ENCODE measurements at regions not wholly inside any gene's neighbourhood (a gene's known extent, or its start where the extent isn't known, plus 50 kb on each side); places are given as distances from the start of the nearest gene placed in this dataset.

DNA sequence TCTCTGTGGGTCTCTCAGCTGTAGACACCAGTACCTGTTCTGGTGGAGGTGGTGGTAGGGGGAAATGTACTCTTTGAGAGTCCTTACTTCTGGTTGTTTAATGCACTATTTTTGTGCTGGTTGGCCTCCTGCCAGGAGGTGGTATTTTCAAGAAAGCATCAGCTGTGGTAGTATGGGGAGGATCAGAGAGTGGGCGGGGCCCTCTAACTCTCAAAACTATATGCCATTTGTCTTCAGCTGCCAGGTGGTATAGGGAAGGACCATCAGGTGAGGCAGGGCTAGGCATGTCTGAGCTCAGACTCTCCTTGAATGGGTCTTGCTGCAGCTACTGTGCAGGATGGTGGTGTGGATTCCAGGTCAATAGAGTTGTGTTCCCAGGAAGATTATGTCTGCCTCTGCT lies 1100.8 kb downstream of the CNTNAP5 start:
- H3K9me3 ChIP-seq (ENCODE audit: control insufficient read depth, low read length) = no peaks in the 10 kb centered on the region
- no peak overlapping the region for H3K4me3 ChIP-seq (ENCODE audit: low read length)
- no peaks in the 10 kb centered on the region for H3K27me3 ChIP-seq (ENCODE audit: control insufficient read depth, insufficient read depth, low read length, poor library complexity, severe bottlenecking)
- H3K9me3 Mint-ChIP-seq = peaks cover 9% of the 10 kb centered on the region
- no peak overlapping the region for H3K27ac Mint-ChIP-seq
- H3K27me3 Mint-ChIP-seq (ENCODE audit: insufficient read depth) = no peaks in the 10 kb centered on the region
- no peak overlapping the region for H3K9ac ChIP-seq (ENCODE audit: extremely low read depth, low read length, poor library complexity, severe bottlenecking)
- WGBS, 2 experiments (ENCODE audit: insufficient coverage in 1 of 2, insufficient read length in 1 of 2) = 76 to 100% methylated on average over 1 of the region's 1 CpG
- no peaks in the 10 kb centered on the region for H3K36me3 ChIP-seq (ENCODE audit: control insufficient read depth, insufficient read depth, low read length)
- no peaks in the 10 kb centered on the region for H3K4me1 Mint-ChIP-seq
- no peak overlapping the region for H3K4me3 Mint-ChIP-seq
- TF ChIP-seq, protein P1, sequence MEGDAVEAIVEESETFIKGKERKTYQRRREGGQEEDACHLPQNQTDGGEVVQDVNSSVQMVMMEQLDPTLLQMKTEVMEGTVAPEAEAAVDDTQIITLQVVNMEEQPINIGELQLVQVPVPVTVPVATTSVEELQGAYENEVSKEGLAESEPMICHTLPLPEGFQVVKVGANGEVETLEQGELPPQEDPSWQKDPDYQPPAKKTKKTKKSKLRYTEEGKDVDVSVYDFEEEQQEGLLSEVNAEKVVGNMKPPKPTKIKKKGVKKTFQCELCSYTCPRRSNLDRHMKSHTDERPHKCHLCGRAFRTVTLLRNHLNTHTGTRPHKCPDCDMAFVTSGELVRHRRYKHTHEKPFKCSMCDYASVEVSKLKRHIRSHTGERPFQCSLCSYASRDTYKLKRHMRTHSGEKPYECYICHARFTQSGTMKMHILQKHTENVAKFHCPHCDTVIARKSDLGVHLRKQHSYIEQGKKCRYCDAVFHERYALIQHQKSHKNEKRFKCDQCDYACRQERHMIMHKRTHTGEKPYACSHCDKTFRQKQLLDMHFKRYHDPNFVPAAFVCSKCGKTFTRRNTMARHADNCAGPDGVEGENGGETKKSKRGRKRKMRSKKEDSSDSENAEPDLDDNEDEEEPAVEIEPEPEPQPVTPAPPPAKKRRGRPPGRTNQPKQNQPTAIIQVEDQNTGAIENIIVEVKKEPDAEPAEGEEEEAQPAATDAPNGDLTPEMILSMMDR (conservative IDR thresholded peaks at IDR 0.05) = no peak
- no peaks in the 10 kb centered on the region for H3K4me1 ChIP-seq (ENCODE audit: control insufficient read depth, insufficient read depth, low read length)
- no peak for DNase-seq
- no peaks in the 10 kb centered on the region for H3K36me3 Mint-ChIP-seq (ENCODE audit: low read depth)
- no peak overlapping the region for H3K27ac ChIP-seq (ENCODE audit: low read depth, low read length)

DNA sequence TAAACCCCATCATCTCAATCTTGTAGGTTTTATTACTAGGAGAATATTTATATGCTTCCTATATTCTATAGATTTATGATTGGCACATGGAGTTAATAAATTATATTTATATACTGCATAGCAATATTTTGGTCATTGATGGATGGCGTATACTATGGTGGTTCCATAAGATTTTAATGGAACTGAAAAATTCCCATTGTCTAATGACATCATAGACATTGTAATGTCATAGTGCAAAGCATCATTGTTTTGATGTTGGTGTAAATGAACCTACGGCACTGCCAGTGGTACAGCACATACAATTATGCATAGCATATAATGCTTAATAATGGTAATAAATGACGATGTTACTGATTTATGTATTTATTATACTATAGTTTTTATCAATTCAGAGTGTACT lies 1135.9 kb downstream of the CNTNAP5 start:
- H3K9ac ChIP-seq (ENCODE audit: extremely low read depth, low read length, poor library complexity, severe bottlenecking) = no peak overlapping the region
- Mint-ChIP-seq H3K4me3 (no peak overlapping the region), H3K36me3 (ENCODE audit: low read depth) (no peaks in the 10 kb centered on the region), H3K27ac (no peak overlapping the region), H3K9me3 (no peaks in the 10 kb centered on the region), H3K27me3 (ENCODE audit: insufficient read depth) (no peaks in the 10 kb centered on the region), H3K4me1 (no peaks in the 10 kb centered on the region)
- H3K4me3 ChIP-seq (ENCODE audit: low read length) = no peak overlapping the region
- H3K27me3 ChIP-seq (ENCODE audit: control insufficient read depth, insufficient read depth, low read length, poor library complexity, severe bottlenecking) = no peaks in the 10 kb centered on the region
- DNase-seq = no peak
- H3K36me3 ChIP-seq (ENCODE audit: control insufficient read depth, insufficient read depth, low read length) = no peaks in the 10 kb centered on the region
- H3K27ac ChIP-seq (ENCODE audit: low read depth, low read length) = no peak overlapping the region
- no peaks in the 10 kb centered on the region for H3K9me3 ChIP-seq (ENCODE audit: control insufficient read depth, low read length)
- no peaks in the 10 kb centered on the region for H3K4me1 ChIP-seq (ENCODE audit: control insufficient read depth, insufficient read depth, low read length)
- 85% methylated on average over 1 of the region's 3 CpGs; no CpG with 5 or more reads in 1 of the 2 experiments for WGBS, 2 experiments (ENCODE audit: insufficient coverage in 1 of 2, insufficient read length in 1 of 2)
- TF ChIP-seq, protein P1 (conservative IDR thresholded peaks at IDR 0.05) = no peak

DNA sequence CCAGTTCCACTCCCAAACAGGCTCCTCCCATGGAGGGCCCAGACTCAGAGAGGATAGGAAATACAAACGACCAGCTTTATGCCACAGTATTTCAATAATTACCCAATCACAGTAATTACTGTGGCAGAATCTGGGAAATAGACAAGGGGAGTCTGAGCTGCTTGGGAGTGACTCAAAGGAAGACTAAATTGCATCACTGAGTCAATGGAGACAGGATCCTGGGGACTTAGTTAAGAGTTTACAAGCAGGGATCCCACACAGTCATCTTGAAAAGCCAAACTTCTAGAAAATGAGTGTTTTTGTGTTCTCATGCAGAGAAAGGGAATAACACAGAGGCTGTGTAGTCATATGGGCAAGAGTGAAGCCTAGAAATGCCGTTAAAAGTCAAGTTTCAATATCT lies 1142.1 kb downstream of the CNTNAP5 start:
- no peaks in the 10 kb centered on the region for H3K9me3 ChIP-seq (ENCODE audit: control insufficient read depth, low read length)
- Mint-ChIP-seq H3K9me3 (no peaks in the 10 kb centered on the region), H3K4me3 (no peak overlapping the region), H3K36me3 (ENCODE audit: low read depth) (no peaks in the 10 kb centered on the region), H3K27ac (no peak overlapping the region), H3K4me1 (no peaks in the 10 kb centered on the region), H3K27me3 (ENCODE audit: insufficient read depth) (no peaks in the 10 kb centered on the region)
- H3K4me3 ChIP-seq (ENCODE audit: low read length) = no peak overlapping the region
- TF ChIP-seq, protein P1 (conservative IDR thresholded peaks at IDR 0.05) = no peak
- H3K27me3 ChIP-seq (ENCODE audit: control insufficient read depth, insufficient read depth, low read length, poor library complexity, severe bottlenecking) = no peaks in the 10 kb centered on the region
- H3K9ac ChIP-seq (ENCODE audit: extremely low read depth, low read length, poor library complexity, severe bottlenecking) = no peak overlapping the region
- H3K27ac ChIP-seq (ENCODE audit: low read depth, low read length) = no peak overlapping the region
- 80 to 81% methylated on average over 1 to 2 of the region's 2 CpGs for WGBS, 2 experiments (ENCODE audit: insufficient coverage in 1 of 2, insufficient read length in 1 of 2)
- no peak for DNase-seq
- no peaks in the 10 kb centered on the region for H3K4me1 ChIP-seq (ENCODE audit: control insufficient read depth, insufficient read depth, low read length)
- no peaks in the 10 kb centered on the region for H3K36me3 ChIP-seq (ENCODE audit: control insufficient read depth, insufficient read depth, low read length)
